Mesenchymal stem cell (in vitro differentiated cells and primary cell): ENCODE measurements at regions not wholly inside any gene's neighbourhood (a gene's known extent, or its start where the extent isn't known, plus 50 kb on each side); places are given as distances from the start of the nearest gene placed in this dataset.

Experiments
- DNase-seq: peaks from one replicate; pipeline ENCODE4 v3.0.0-alpha.2; 2013
- H2AFZ ChIP-seq: one replicate; pipeline ENCODE4 v1.6.1; 2013; ENCODE audit warnings: low read depth, mild to moderate bottlenecking, control low read depth, inconsistent platforms, low read length, moderate library complexity
- H2AK5ac ChIP-seq: 2 replicates; pipeline ENCODE4 v1.6.1; 2013; ENCODE audit warnings: low read length, moderate library complexity, mild to moderate bottlenecking, inconsistent platforms; ENCODE audit not compliant: severe bottlenecking
- H2BK120ac ChIP-seq: one replicate; pipeline ENCODE4 v1.6.1; 2013; ENCODE audit warnings: low read depth, mild to moderate bottlenecking, inconsistent platforms, low read length, moderate library complexity
- H2BK12ac ChIP-seq, 2 experiments: one replicate each; pipeline ENCODE4 v1.6.1; 2013; ENCODE audit warnings: inconsistent platforms in 2 of 2, low read length in 2 of 2, mild to moderate bottlenecking in 2 of 2, moderate library complexity in 2 of 2, control low read depth in 1 of 2
- H2BK15ac ChIP-seq: one replicate; pipeline ENCODE4 v1.6.1; 2013; ENCODE audit warnings: mild to moderate bottlenecking, low read depth, inconsistent platforms; ENCODE audit not compliant: poor library complexity, severe bottlenecking
- H2BK5ac ChIP-seq: 2 replicates; pipeline ENCODE4 v1.6.1; 2013; ENCODE audit warnings: low read depth, mild to moderate bottlenecking, low read length, control low read depth, inconsistent platforms; ENCODE audit not compliant: poor library complexity, severe bottlenecking
- H3K14ac ChIP-seq, 2 experiments: one replicate each; pipeline ENCODE4 v1.6.1; 2013; ENCODE audit warnings: inconsistent platforms in 2 of 2, low read length in 2 of 2, control low read depth in 1 of 2, mild to moderate bottlenecking in 1 of 2, moderate library complexity in 1 of 2
- H3K18ac ChIP-seq, 2 experiments: one replicate each; pipeline ENCODE4 v1.6.1; 2013; ENCODE audit warnings: inconsistent platforms in 2 of 2, low read length in 2 of 2, control low read depth in 1 of 2, low read depth in 1 of 2, mild to moderate bottlenecking in 1 of 2
- H3K23ac ChIP-seq, 2 experiments: one replicate each; pipeline ENCODE4 v1.6.1; 2013; ENCODE audit warnings: inconsistent platforms in 2 of 2, low read length in 2 of 2, mild to moderate bottlenecking in 2 of 2, moderate library complexity in 2 of 2, control low read depth in 1 of 2
- H3K27ac ChIP-seq: 2 replicates; pipeline ENCODE4 v1.5.1; 2013; ENCODE audit warnings: mild to moderate bottlenecking, moderate library complexity, low read length, control low read depth, inconsistent platforms; ENCODE audit not compliant: poor library complexity, severe bottlenecking
- H3K27me3 ChIP-seq, 2 experiments: 2 replicates each; pipeline versions ENCODE4 v1.6.1 to v1.7.0; 2013; ENCODE audit warnings: low read length in 2 of 2, mild to moderate bottlenecking in 2 of 2, moderate library complexity in 2 of 2, control low read depth in 1 of 2, inconsistent platforms in 1 of 2; ENCODE audit not compliant: control insufficient read depth in 1 of 2, insufficient read depth in 1 of 2
- H3K36me3 ChIP-seq, 2 experiments: 2 replicates each; pipeline versions ENCODE4 v1.6.1 to v1.7.0; 2013; ENCODE audit warnings: low read length in 2 of 2, control low read depth in 1 of 2, inconsistent platforms in 1 of 2, low read depth in 1 of 2, mild to moderate bottlenecking in 1 of 2; ENCODE audit not compliant: insufficient read depth in 2 of 2, control insufficient read depth in 1 of 2
- H3K4ac ChIP-seq, 2 experiments: one replicate each; pipeline ENCODE4 v1.6.1; 2013; ENCODE audit warnings: inconsistent platforms in 2 of 2, low read length in 2 of 2, mild to moderate bottlenecking in 2 of 2, moderate library complexity in 2 of 2, control low read depth in 1 of 2, low read depth in 1 of 2
- H3K4me1 ChIP-seq: 2 replicates; pipeline ENCODE4 v1.6.1; 2013; ENCODE audit warnings: low read depth, low read length, control low read depth; ENCODE audit not compliant: control insufficient read depth, insufficient read depth
- H3K4me2 ChIP-seq: 2 replicates; pipeline ENCODE4 v1.6.1; 2013; ENCODE audit warnings: low read length, mild to moderate bottlenecking, inconsistent platforms; ENCODE audit not compliant: poor library complexity, severe bottlenecking
- H3K4me3 ChIP-seq, 2 experiments: 2 replicates each; pipeline versions ENCODE4 v1.5.1 to v1.7.0; 2013; ENCODE audit warnings: low read length in 2 of 2, mild to moderate bottlenecking in 2 of 2, control low read depth in 1 of 2, low read depth in 1 of 2; ENCODE audit not compliant: insufficient read depth in 1 of 2
- H3K79me1 ChIP-seq: replicated peaks from 2 replicates; pipeline ENCODE4 v1.6.1; 2013; ENCODE audit warnings: mild to moderate bottlenecking, control low read depth, low read length, inconsistent platforms; ENCODE audit not compliant: poor library complexity, severe bottlenecking
- H3K9ac ChIP-seq: 2 replicates; pipeline ENCODE4 v1.7.0; 2013; ENCODE audit warnings: mild to moderate bottlenecking, low read length, moderate library complexity
- H3K9me3 ChIP-seq: 2 replicates; pipeline ENCODE4 v1.7.0; 2013; ENCODE audit warnings: mild to moderate bottlenecking, low read length; ENCODE audit not compliant: control insufficient read depth
- H4K8ac ChIP-seq: one replicate; pipeline ENCODE4 v1.6.1; 2013; ENCODE audit warnings: inconsistent platforms, mild to moderate bottlenecking, low read length, moderate library complexity
- H4K91ac ChIP-seq: one replicate; pipeline ENCODE4 v1.6.1; 2013; ENCODE audit warnings: mild to moderate bottlenecking, low read length, inconsistent platforms
- WGBS: methylation state at CpG from one replicate; pipeline ENCODE4 v1.1.7; 2013; ENCODE audit warnings: mixed read lengths; 5-methylcytosine and 5-hydroxymethylcytosine counted together

- no peaks in the 10 kb centered on the region for H3K4me1 ChIP-seq
- H2AFZ ChIP-seq = no peak overlapping the region
- no peak overlapping the region for H2BK120ac ChIP-seq
- H3K27me3 ChIP-seq = no peaks in the 10 kb centered on the region
- no peak for DNase-seq
- H3K36me3 ChIP-seq = no peaks in the 10 kb centered on the region
- H4K91ac ChIP-seq = no peak overlapping the region
- H3K9me3 ChIP-seq = peaks cover 4% of the 10 kb centered on the region
- H2BK15ac ChIP-seq = no peak overlapping the region
- H3K4me3 ChIP-seq = no peak overlapping the region
- no peak overlapping the region for H2BK12ac ChIP-seq
- no peaks in the 10 kb centered on the region for H3K79me1 ChIP-seq
- H4K8ac ChIP-seq = no peak overlapping the region
- H3K23ac ChIP-seq = no peak overlapping the region
- H3K9ac ChIP-seq = no peak overlapping the region
- no peak overlapping the region for H3K4me2 ChIP-seq
- no peak overlapping the region for H3K14ac ChIP-seq
- H2BK5ac ChIP-seq = no peak overlapping the region
- no peak overlapping the region for H2AK5ac ChIP-seq
- H3K18ac ChIP-seq = no peak overlapping the region
- no peak overlapping the region for H3K27ac ChIP-seq
- 67% methylated on average over 2 of the region's 3 CpGs for WGBS
- H3K4ac ChIP-seq = no peak overlapping the region
Measured at GRCh38 chr6:85944776-85945175, 302.1 kb upstream of the SYNCRIP start.

GRCh38 chr6:85942844-85943243 lies 300.2 kb upstream of the SYNCRIP start:
- Histone ChIP-seq H3K9ac (no peak overlapping the region), H2BK15ac (no peak overlapping the region), H3K4me2 (no peak overlapping the region), H4K91ac (no peak overlapping the region), H4K8ac (no peak overlapping the region), H3K14ac (no peak overlapping the region), H3K9me3 (peaks cover 5% of the 10 kb centered on the region), H3K36me3 (no peaks in the 10 kb centered on the region), H3K79me1 (no peaks in the 10 kb centered on the region), H3K4me3 (no peak overlapping the region), H3K23ac (no peak overlapping the region), H2BK120ac (no peak overlapping the region), H3K27me3 (no peaks in the 10 kb centered on the region), H2AK5ac (no peak overlapping the region), H3K4me1 (no peaks in the 10 kb centered on the region), H3K18ac (no peak overlapping the region), H3K4ac (no peak overlapping the region), H2BK12ac (no peak overlapping the region), H2AFZ (no peak overlapping the region), H3K27ac (no peak overlapping the region), H2BK5ac (no peak overlapping the region)
- no peak for DNase-seq
- WGBS = no CpG with 5 or more reads among the region's 2 CpGs

- DNase-seq = no peak
- Histone ChIP-seq H4K91ac (no peak overlapping the region), H2AFZ (no peak overlapping the region), H3K79me1 (no peaks in the 10 kb centered on the region), H3K9ac (no peak overlapping the region), H3K14ac (no peak overlapping the region), H2AK5ac (no peak overlapping the region), H2BK5ac (no peak overlapping the region), H3K4me1 (no peaks in the 10 kb centered on the region), H3K23ac (no peak overlapping the region), H3K4ac (no peak overlapping the region), H2BK15ac (no peak overlapping the region), H3K18ac (no peak overlapping the region), H3K9me3 (peaks cover 7% of the 10 kb centered on the region), H3K27me3 (no peaks in the 10 kb centered on the region), H3K36me3 (no peaks in the 10 kb centered on the region), H2BK120ac (no peak overlapping the region), H4K8ac (no peak overlapping the region), H2BK12ac (no peak overlapping the region), H3K4me3 (no peak overlapping the region), H3K4me2 (no peak overlapping the region), H3K27ac (no peak overlapping the region)
- 83% methylated on average over 1 of the region's 1 CpG for WGBS
Measured at GRCh38 chr6:85936916-85937315, 294.2 kb upstream of the SYNCRIP start.

GRCh38 chr6:85923013-85923430 lies 280.3 kb upstream of the SYNCRIP start:
- Histone ChIP-seq H3K9ac (no peak overlapping the region), H3K4me2 (no peak overlapping the region), H3K4ac (no peak overlapping the region), H3K27ac (no peak overlapping the region), H3K9me3 (no peaks in the 10 kb centered on the region), H3K27me3 (no peaks in the 10 kb centered on the region), H2BK120ac (no peak overlapping the region), H3K36me3 (no peaks in the 10 kb centered on the region), H4K91ac (no peak overlapping the region), H3K23ac (no peak overlapping the region), H4K8ac (no peak overlapping the region), H3K4me1 (no peaks in the 10 kb centered on the region), H2AK5ac (no peak overlapping the region), H3K14ac (no peak overlapping the region), H3K4me3 (no peak overlapping the region), H2BK15ac (no peak overlapping the region), H2AFZ (no peak overlapping the region), H2BK5ac (no peak overlapping the region), H3K79me1 (no peaks in the 10 kb centered on the region), H2BK12ac (no peak overlapping the region), H3K18ac (no peak overlapping the region)
- WGBS = 0% methylated on average over 2 of the region's 2 CpGs
- DNase-seq = peak; percentile 37
